ENCODE measurements at regions not wholly inside any gene's neighbourhood (a gene's known extent, or its start where the extent isn't known, plus 50 kb on each side); places are given as distances from the start of the nearest gene placed in this dataset.

GRCh38 chr20:12316794-12317193 is 399.1 kb downstream of the BTBD3 start:
- in situ Hi-C loops (cut with MboI; ENCODE audit: low sequenced_read_pairs in 4 of 4) (no loop called here), intact Hi-C loops (cut with DNase I; ENCODE audit: low total_unique reads) (no loop called here)
- H3K9me3 ChIP-seq = no peaks in the 10 kb centered on the region
- ATAC-seq = no peak
- H3K36me3 ChIP-seq = no peaks in the 10 kb centered on the region
- no peak for DNase-seq
- H3K27ac ChIP-seq = no peak overlapping the region
- TF ChIP-seq POLR2A (IDR thresholded peaks at IDR 0.05) (no peak), CTCF (IDR thresholded peaks at IDR 0.05 in 4 of 5, conservative IDR thresholded peaks at IDR 0.05 in 1 of 5) (no peak)
- no peaks in the 10 kb centered on the region for H3K27me3 ChIP-seq
- H3K4me3 ChIP-seq = no peak overlapping the region
- peaks cover 0 to 5% of the 10 kb centered on the region in 2 donors for H3K4me1 ChIP-seq

GRCh38 chr20:12317433-12317832 is 399.7 kb downstream of the BTBD3 start:
- no peak for ATAC-seq
- Histone ChIP-seq H3K4me3 (no peak overlapping the region), H3K27me3 (no peaks in the 10 kb centered on the region), H3K36me3 (no peaks in the 10 kb centered on the region), H3K9me3 (no peaks in the 10 kb centered on the region), H3K4me1 (peaks cover 0 to 10% of the 10 kb centered on the region in 2 donors), H3K27ac (no peak overlapping the region)
- DNase-seq = no peak
- in situ Hi-C loops (cut with MboI; ENCODE audit: low sequenced_read_pairs in 4 of 4) = no loop called here
- TF ChIP-seq CTCF (IDR thresholded peaks at IDR 0.05 in 4 of 5, conservative IDR thresholded peaks at IDR 0.05 in 1 of 5) (no peak), POLR2A (IDR thresholded peaks at IDR 0.05) (no peak)
- intact Hi-C loops (cut with DNase I; ENCODE audit: low total_unique reads) = no loop called here

GRCh38 chr20:12318043-12318442 is 400.4 kb downstream of the BTBD3 start:
- DNase-seq (no peak), ATAC-seq (no peak)
- Histone ChIP-seq H3K27me3 (no peaks in the 10 kb centered on the region), H3K27ac (no peak overlapping the region), H3K9me3 (no peaks in the 10 kb centered on the region), H3K4me1 (peaks cover 0 to 10% of the 10 kb centered on the region in 2 donors), H3K36me3 (no peaks in the 10 kb centered on the region), H3K4me3 (no peak overlapping the region)
- in situ Hi-C loops (cut with MboI; ENCODE audit: low sequenced_read_pairs in 4 of 4) (no loop called here), intact Hi-C loops (cut with DNase I; ENCODE audit: low total_unique reads) (no loop called here)
- TF ChIP-seq POLR2A (IDR thresholded peaks at IDR 0.05) (no peak), CTCF (IDR thresholded peaks at IDR 0.05 in 4 of 5, conservative IDR thresholded peaks at IDR 0.05 in 1 of 5) (no peak)

GRCh38 chr20:12321736-12322135 is 404.0 kb downstream of the BTBD3 start:
- no peak for TF ChIP-seq CTCF (IDR thresholded peaks at IDR 0.05 in 4 of 5, conservative IDR thresholded peaks at IDR 0.05 in 1 of 5)
- no peak for TF ChIP-seq POLR2A (IDR thresholded peaks at IDR 0.05)
- ATAC-seq (no peak), DNase-seq (no peak)
- in situ Hi-C loops (cut with MboI; ENCODE audit: low sequenced_read_pairs in 4 of 4) = no loop called here
- Histone ChIP-seq H3K27me3 (no peaks in the 10 kb centered on the region), H3K4me3 (no peak overlapping the region), H3K4me1 (peaks cover 0 to 10% of the 10 kb centered on the region in 2 donors), H3K27ac (no peak overlapping the region), H3K9me3 (no peaks in the 10 kb centered on the region), H3K36me3 (no peaks in the 10 kb centered on the region)
- intact Hi-C loops (cut with DNase I; ENCODE audit: low total_unique reads) = no loop called here

GRCh38 chr20:12327205-12327604 is 409.5 kb downstream of the BTBD3 start:
- Histone ChIP-seq H3K4me3 (no peak overlapping the region), H3K9me3 (no peaks in the 10 kb centered on the region), H3K27ac (no peak overlapping the region), H3K36me3 (no peaks in the 10 kb centered on the region), H3K4me1 (peaks cover 0 to under 1% of the 10 kb centered on the region in 2 donors), H3K27me3 (no peaks in the 10 kb centered on the region)
- no peak for DNase-seq
- in situ Hi-C loops (cut with MboI; ENCODE audit: low sequenced_read_pairs in 4 of 4) (no loop called here), intact Hi-C loops (cut with DNase I; ENCODE audit: low total_unique reads) (no loop called here)
- ATAC-seq = no peak
- TF ChIP-seq CTCF (IDR thresholded peaks at IDR 0.05 in 4 of 5, conservative IDR thresholded peaks at IDR 0.05 in 1 of 5) = no peak
- no peak for TF ChIP-seq POLR2A (IDR thresholded peaks at IDR 0.05)
